WTC11 (cell line): ENCODE measurements at regions not wholly inside any gene's neighbourhood (a gene's known extent, or its start where the extent isn't known, plus 50 kb on each side); places are given as distances from the start of the nearest gene placed in this dataset.

Experiments used
- ATAC-seq: fragments of 200-7000 bp; cut with Tn5 transposase; 2 replicates; pipeline ENCODE4 v1.10.0; 2021; ENCODE audit warnings: mild to moderate bottlenecking, moderate library complexity
- CTCF ChIA-PET: fragments of 300-600 bp; sonication (Branson Sonifier 250); formaldehyde crosslinking; loops from one replicate; lab custom pipeline; 2021; ENCODE audit warnings: antibody characterized with exemption; lab: Charles Lee
- POLR2A ChIA-PET: fragments of 350-600 bp; sonication (Branson Sonifier 250); formaldehyde crosslinking; loops from one replicate; lab custom pipeline; 2021; ENCODE audit warnings: antibody characterized with exemption; lab: Charles Lee
- DNase-seq: peaks from one replicate; pipeline ENCODE4 v3.0.0; 2021; ENCODE audit warnings: low spot score
- H3K27ac Mint-ChIP-seq: 2 replicates; pipeline ENCODE4 v1.8.0; 2021; ENCODE audit warnings: mixed read lengths
- H3K27me3 Mint-ChIP-seq: 2 replicates; pipeline ENCODE4 v1.8.0; 2021; ENCODE audit warnings: low read depth, mild to moderate bottlenecking, moderate library complexity, mixed read lengths
- H3K36me3 Mint-ChIP-seq: 2 replicates; pipeline ENCODE4 v1.8.0; 2021; ENCODE audit warnings: mixed read lengths
- H3K4me1 Mint-ChIP-seq: 2 replicates; pipeline ENCODE4 v1.8.0; 2022; ENCODE audit warnings: mixed read lengths
- H3K4me3 Mint-ChIP-seq: 2 replicates; pipeline ENCODE4 v1.8.0; 2021; ENCODE audit warnings: mild to moderate bottlenecking, moderate library complexity, mixed read lengths
- H3K9me3 Mint-ChIP-seq: 2 replicates; pipeline ENCODE4 v1.8.0; 2021; ENCODE audit warnings: mixed read lengths
- ATF2 ChIP-seq: sonication (generic); formaldehyde crosslinking; IDR thresholded peaks from 2 replicates; pipeline ENCODE4 v1.8.1; 2022; ENCODE audit warnings: low read depth, missing genetic modification reagents, borderline replicate concordance
- CREB1 ChIP-seq: sonication (generic); formaldehyde crosslinking; IDR thresholded peaks from 2 replicates; pipeline ENCODE4 v1.8.0; 2023; ENCODE audit warnings: mild to moderate bottlenecking, missing genetic modification reagents
- E2F4 ChIP-seq: sonication (generic); formaldehyde crosslinking; IDR thresholded peaks from 2 replicates; pipeline ENCODE4 v1.8.1; 2022; ENCODE audit warnings: low read depth, mild to moderate bottlenecking, moderate library complexity, missing genetic modification reagents, borderline replicate concordance
- ELF4 ChIP-seq: sonication (generic); formaldehyde crosslinking; IDR thresholded peaks from 2 replicates; pipeline ENCODE4 v1.8.1; 2022; ENCODE audit warnings: low read depth, mild to moderate bottlenecking, moderate library complexity, missing genetic modification reagents
- ETV6 ChIP-seq: sonication (generic); formaldehyde crosslinking; IDR thresholded peaks from 2 replicates; pipeline ENCODE4 v1.8.1; 2022; ENCODE audit warnings: mild to moderate bottlenecking, missing genetic modification reagents
- FOXP1 ChIP-seq: sonication (generic); formaldehyde crosslinking; IDR thresholded peaks from 2 replicates; pipeline ENCODE4 v1.8.0; 2022; ENCODE audit warnings: missing genetic modification reagents, mild to moderate bottlenecking, moderate library complexity, borderline replicate concordance
- MAX ChIP-seq: sonication (generic); formaldehyde crosslinking; IDR thresholded peaks from 2 replicates; pipeline ENCODE4 v1.8.0; 2022; ENCODE audit warnings: mild to moderate bottlenecking, missing genetic modification reagents
- MYBL2 ChIP-seq: sonication (generic); formaldehyde crosslinking; IDR thresholded peaks from 2 replicates; pipeline ENCODE4 v1.8.1; 2023; ENCODE audit warnings: mild to moderate bottlenecking, moderate library complexity, missing genetic modification reagents
- NFATC4 ChIP-seq: fragments of 250-450 bp; sonication (Bioruptor Pico); IDR thresholded peaks from 2 replicates; pipeline ENCODE4 v1.9.0; 2021; ENCODE audit warnings: mild to moderate bottlenecking
- NFE2L1 ChIP-seq: sonication (generic); formaldehyde crosslinking; IDR thresholded peaks from 2 replicates; pipeline ENCODE4 v1.8.1; 2023; ENCODE audit warnings: missing genetic modification reagents
- NFYB ChIP-seq: sonication (generic); formaldehyde crosslinking; conservative IDR thresholded peaks from 2 replicates; pipeline ENCODE4 v1.8.0; 2022; ENCODE audit warnings: low read depth, missing genetic modification reagents
- RELA ChIP-seq: sonication (generic); formaldehyde crosslinking; IDR thresholded peaks from 2 replicates; pipeline ENCODE4 v1.8.1; 2022; ENCODE audit warnings: missing genetic modification reagents, mild to moderate bottlenecking, borderline replicate concordance
- SMAD3 ChIP-seq: sonication (generic); formaldehyde crosslinking; IDR thresholded peaks from 2 replicates; pipeline ENCODE4 v1.8.0; 2022; ENCODE audit warnings: missing genetic modification reagents, mild to moderate bottlenecking, borderline replicate concordance
- SMAD4 ChIP-seq: sonication (generic); formaldehyde crosslinking; IDR thresholded peaks from 2 replicates; pipeline ENCODE4 v1.8.0; 2022; ENCODE audit warnings: mild to moderate bottlenecking, missing genetic modification reagents
- SP1 ChIP-seq: sonication (generic); formaldehyde crosslinking; conservative IDR thresholded peaks from 2 replicates; pipeline ENCODE4 v1.8.1; 2022; ENCODE audit warnings: missing genetic modification reagents
- TCF7 ChIP-seq: sonication (generic); formaldehyde crosslinking; IDR thresholded peaks from 2 replicates; pipeline ENCODE4 v1.8.0; 2022; ENCODE audit warnings: mild to moderate bottlenecking, low read depth, missing genetic modification reagents, moderate library complexity
- ZBTB43 ChIP-seq: sonication (generic); formaldehyde crosslinking; IDR thresholded peaks from 2 replicates; pipeline ENCODE4 v1.8.1; 2023; ENCODE audit warnings: mild to moderate bottlenecking, missing genetic modification reagents
- ZNF121 ChIP-seq: sonication (generic); formaldehyde crosslinking; IDR thresholded peaks from 2 replicates; pipeline ENCODE4 v1.8.0; 2023; ENCODE audit warnings: missing genetic modification reagents
- ZNF416 ChIP-seq: fragments of 250-450 bp; sonication (Bioruptor Pico); IDR thresholded peaks from 2 replicates; pipeline ENCODE4 v1.9.0; 2021; ENCODE audit warnings: mild to moderate bottlenecking, inconsistent platforms
- TF ChIP-seq, protein P1 (sequence below): sonication (generic); formaldehyde crosslinking; IDR thresholded peaks from 2 replicates; pipeline ENCODE4 v1.8.0; 2022; ENCODE audit warnings: missing genetic modification reagents
- TF ChIP-seq, protein P2 (sequence below): fragments of 250-450 bp; sonication (Bioruptor Pico); IDR thresholded peaks from 2 replicates; pipeline ENCODE4 v1.9.0; 2021; ENCODE audit warnings: moderate library complexity, mild to moderate bottlenecking, inconsistent platforms, borderline replicate concordance

- no peaks in the 10 kb centered on the region for H3K27me3 Mint-ChIP-seq
- ChIA-PET CTCF (no interaction called here), POLR2A (no interaction called here)
- H3K27ac Mint-ChIP-seq, result no peak overlapping the region
- ATAC-seq (no peak), DNase-seq (no peak)
- H3K9me3 Mint-ChIP-seq, result peaks cover 3% of the 10 kb centered on the region; the same call in 1 of the 2 replicates
- H3K4me1 Mint-ChIP-seq, result no peaks in the 10 kb centered on the region
- no peak overlapping the region for H3K4me3 Mint-ChIP-seq
- TF ChIP-seq MAX (CRISPR knock-in tag) (no peak), RELA (CRISPR knock-in tag) (no peak), SP1 (CRISPR knock-in tag) (no peak), ZBTB43 (CRISPR knock-in tag) (no peak), NFYB (CRISPR knock-in tag) (no peak), CREB1 (CRISPR knock-in tag) (no peak), NFATC4 (no peak), SMAD3 (CRISPR knock-in tag) (no peak), FOXP1 (CRISPR knock-in tag) (no peak), ETV6 (CRISPR knock-in tag) (no peak), E2F4 (no peak), ELF4 (CRISPR knock-in tag) (no peak), NFE2L1 (CRISPR knock-in tag) (no peak), TCF7 (CRISPR knock-in tag) (no peak), SMAD4 (CRISPR knock-in tag) (no peak), ZNF121 (CRISPR knock-in tag) (no peak), MYBL2 (no peak)
- TF ChIP-seq, protein P1, sequence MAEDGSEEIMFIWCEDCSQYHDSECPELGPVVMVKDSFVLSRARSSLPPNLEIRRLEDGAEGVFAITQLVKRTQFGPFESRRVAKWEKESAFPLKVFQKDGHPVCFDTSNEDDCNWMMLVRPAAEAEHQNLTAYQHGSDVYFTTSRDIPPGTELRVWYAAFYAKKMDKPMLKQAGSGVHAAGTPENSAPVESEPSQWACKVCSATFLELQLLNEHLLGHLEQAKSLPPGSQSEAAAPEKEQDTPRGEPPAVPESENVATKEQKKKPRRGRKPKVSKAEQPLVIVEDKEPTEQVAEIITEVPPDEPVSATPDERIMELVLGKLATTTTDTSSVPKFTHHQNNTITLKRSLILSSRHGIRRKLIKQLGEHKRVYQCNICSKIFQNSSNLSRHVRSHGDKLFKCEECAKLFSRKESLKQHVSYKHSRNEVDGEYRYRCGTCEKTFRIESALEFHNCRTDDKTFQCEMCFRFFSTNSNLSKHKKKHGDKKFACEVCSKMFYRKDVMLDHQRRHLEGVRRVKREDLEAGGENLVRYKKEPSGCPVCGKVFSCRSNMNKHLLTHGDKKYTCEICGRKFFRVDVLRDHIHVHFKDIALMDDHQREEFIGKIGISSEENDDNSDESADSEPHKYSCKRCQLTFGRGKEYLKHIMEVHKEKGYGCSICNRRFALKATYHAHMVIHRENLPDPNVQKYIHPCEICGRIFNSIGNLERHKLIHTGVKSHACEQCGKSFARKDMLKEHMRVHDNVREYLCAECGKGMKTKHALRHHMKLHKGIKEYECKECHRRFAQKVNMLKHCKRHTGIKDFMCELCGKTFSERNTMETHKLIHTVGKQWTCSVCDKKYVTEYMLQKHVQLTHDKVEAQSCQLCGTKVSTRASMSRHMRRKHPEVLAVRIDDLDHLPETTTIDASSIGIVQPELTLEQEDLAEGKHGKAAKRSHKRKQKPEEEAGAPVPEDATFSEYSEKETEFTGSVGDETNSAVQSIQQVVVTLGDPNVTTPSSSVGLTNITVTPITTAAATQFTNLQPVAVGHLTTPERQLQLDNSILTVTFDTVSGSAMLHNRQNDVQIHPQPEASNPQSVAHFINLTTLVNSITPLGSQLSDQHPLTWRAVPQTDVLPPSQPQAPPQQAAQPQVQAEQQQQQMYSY (CRISPR knock-in tag), result no peak
- no peaks in the 10 kb centered on the region for H3K36me3 Mint-ChIP-seq
Measured at GRCh38 chrX:93466383-93466782, 207.0 kb downstream of the NAP1L3 start.

- Mint-ChIP-seq H3K4me3 (no peak overlapping the region), H3K27ac (no peak overlapping the region), H3K36me3 (peaks cover 5% of the 10 kb centered on the region; the same call in 1 of the 2 replicates), H3K27me3 (no peaks in the 10 kb centered on the region)
- POLR2A ChIA-PET, result no interaction called here
- CTCF ChIA-PET, result no interaction called here
- no peak for DNase-seq
- TF ChIP-seq ATF2 (no peak), ZNF416 (CRISPR knock-in tag) (no peak)
- TF ChIP-seq, protein P1 (CRISPR knock-in tag), result no peak
- TF ChIP-seq, protein P2, sequence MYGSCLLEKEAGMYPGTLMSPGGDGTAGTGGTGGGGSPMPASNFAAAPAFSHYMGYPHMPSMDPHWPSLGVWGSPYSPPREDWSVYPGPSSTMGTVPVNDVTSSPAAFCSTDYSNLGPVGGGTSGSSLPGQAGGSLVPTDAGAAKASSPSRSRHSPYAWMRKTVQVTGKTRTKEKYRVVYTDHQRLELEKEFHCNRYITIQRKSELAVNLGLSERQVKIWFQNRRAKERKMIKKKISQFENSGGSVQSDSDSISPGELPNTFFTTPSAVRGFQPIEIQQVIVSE, result no peak
- TF ChIP-seq, all 79 proteins: peak for 0
- H3K9me3 Mint-ChIP-seq, result peaks cover 6% of the 10 kb centered on the region; the same call in 1 of the 2 replicates
- no peak for ATAC-seq
- H3K4me1 Mint-ChIP-seq, result no peaks in the 10 kb centered on the region
Measured at GRCh38 chrX:93461060-93461459, 212.3 kb downstream of the NAP1L3 start.
